Astrocyte of the cerebellum (primary cell): ENCODE measurements at regions not wholly inside any gene's neighbourhood (a gene's known extent, or its start where the extent isn't known, plus 50 kb on each side); places are given as distances from the start of the nearest gene placed in this dataset.
A peak's percentile ranks its signal among the peaks of the same experiment; 100 is the strongest.

Source experiments
- DNase-seq: peaks from one replicate; pipeline ENCODE4 v3.0.0-alpha.2; 2011; ENCODE audit warnings: low read depth
- H3K4me3 ChIP-seq: 2 replicates; pipeline ENCODE4 v1.5.1; 2011; ENCODE audit warnings: mild to moderate bottlenecking, low read depth, low read length, moderate library complexity
- CTCF ChIP-seq: IDR thresholded peaks from 2 replicates; pipeline ENCODE4 v1.5.1; 2012; ENCODE audit warnings: low read length, low read depth, moderate library complexity, mild to moderate bottlenecking; ENCODE audit errors: missing control alignments
- in situ Hi-C: cut with HindIII; loops from 2 replicates; pipeline ENCODE4 v1.10.0; 2017; ENCODE audit warnings: low sequenced_read_pairs

- in situ Hi-C loops: no loop called here
- DNase-seq: no peak
- H3K4me3 ChIP-seq: no peak overlapping the region
- no peak for TF ChIP-seq CTCF
These were observed 77.9 kb downstream of the GPR85 start for GRCh38 chr7:113008755-113009154.

GRCh38 chr7:113004726-113005454, 81.7 kb downstream of the GPR85 start:
- in situ Hi-C loops: no loop called here
- no peak overlapping the region for H3K4me3 ChIP-seq
- TF ChIP-seq CTCF: no peak
- no peak for DNase-seq

GRCh38 chr7:113000316-113001020, 86.2 kb downstream of the GPR85 start:
- no peak for DNase-seq
- TF ChIP-seq CTCF: no peak
- no peak overlapping the region for H3K4me3 ChIP-seq
- in situ Hi-C loops: no loop called here

GRCh38 chr7:112997831-112998230, 88.8 kb downstream of the GPR85 start:
- DNase-seq: no peak
- no peak for TF ChIP-seq CTCF
- H3K4me3 ChIP-seq: no peak overlapping the region
- in situ Hi-C loops: no loop called here

- DNase-seq: no peak
- in situ Hi-C loops: no loop called here
- TF ChIP-seq CTCF: no peak
- H3K4me3 ChIP-seq: no peak overlapping the region
These were observed 90.2 kb downstream of the GPR85 start for GRCh38 chr7:112996331-112996871.

- in situ Hi-C loops: no loop called here
- H3K4me3 ChIP-seq: no peak overlapping the region
- TF ChIP-seq CTCF: no peak
- DNase-seq: peak; percentile 68
These were observed 91.4 kb downstream of the GPR85 start for GRCh38 chr7:112995059-112995824.
